ENCODE measurements at regions not wholly inside any gene's neighbourhood (a gene's known extent, or its start where the extent isn't known, plus 50 kb on each side); places are given as distances from the start of the nearest gene placed in this dataset.

DNA sequence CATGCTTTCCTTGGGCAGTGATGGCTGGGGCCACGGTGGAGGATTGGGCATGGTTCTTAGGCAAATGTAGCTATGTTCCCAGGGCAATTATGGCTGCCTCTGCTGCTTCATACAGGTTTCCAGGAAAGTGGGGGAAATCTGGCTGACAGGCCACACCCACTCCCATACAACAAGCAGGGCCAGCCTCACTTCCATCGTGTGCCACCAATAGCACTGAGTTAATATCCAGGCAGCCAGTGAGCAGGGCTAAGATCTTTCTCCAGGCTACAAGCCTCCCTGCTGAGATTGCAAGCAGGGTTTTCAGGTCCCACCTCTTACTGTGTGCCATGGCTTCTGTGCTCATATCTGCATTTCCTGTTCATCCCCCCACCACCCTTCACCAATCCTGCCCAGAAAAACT is 1291.9 kb downstream of the SI start:
- H3K9ac ChIP-seq (ENCODE audit: low read length in 2 of 2): no peak overlapping the region
- no peak overlapping the region for H3K27ac ChIP-seq (ENCODE audit: low read length)

DNA sequence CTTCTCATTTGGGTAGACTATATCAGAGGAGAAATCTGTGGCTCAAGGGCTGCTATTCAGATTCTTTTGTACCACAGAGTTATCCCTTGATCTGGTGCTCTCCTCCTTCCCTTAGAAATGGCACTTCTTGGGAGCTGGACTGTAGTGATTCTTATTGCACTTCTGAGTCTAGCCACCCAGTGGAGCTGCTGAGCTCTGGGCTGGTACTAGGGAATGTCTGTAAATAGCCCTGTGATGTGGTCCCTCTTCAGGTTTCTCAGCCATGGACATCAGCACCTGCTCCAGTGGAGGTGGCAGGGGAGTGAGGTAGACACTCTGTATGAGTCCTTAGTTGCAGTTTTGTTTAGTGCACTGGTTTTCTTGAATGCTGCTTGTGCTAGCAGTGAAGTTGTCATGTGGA is 1292.6 kb downstream of the SI start:
- Histone ChIP-seq H3K9me3 (ENCODE audit: control insufficient read depth in 2 of 2, low read length in 2 of 2) (no peaks in the 10 kb centered on the region), H3K27ac (ENCODE audit: low read length) (no peak overlapping the region), H3K4me3 (ENCODE audit: low read length in 2 of 2) (no peak overlapping the region), H3K36me3 (ENCODE audit: control insufficient read depth in 2 of 2, insufficient read depth in 2 of 2, low read length in 2 of 2) (no peaks in the 10 kb centered on the region), H3K27me3 (ENCODE audit: control insufficient read depth in 1 of 2, insufficient read depth in 2 of 2, low read length in 2 of 2) (no peaks in the 10 kb centered on the region), H3K4me1 (ENCODE audit: control insufficient read depth, insufficient read depth, low read length) (no peaks in the 10 kb centered on the region), H3K9ac (ENCODE audit: low read length in 2 of 2) (no peak overlapping the region)

More for the DNA sequence above, 1291.9 kb downstream of the SI start:
- no peaks in the 10 kb centered on the region for H3K4me1 ChIP-seq (ENCODE audit: control insufficient read depth, insufficient read depth, low read length)
- no peaks in the 10 kb centered on the region for H3K9me3 ChIP-seq (ENCODE audit: control insufficient read depth in 2 of 2, low read length in 2 of 2)
- no peak overlapping the region for H3K4me3 ChIP-seq (ENCODE audit: low read length in 2 of 2)
- H3K27me3 ChIP-seq (ENCODE audit: control insufficient read depth in 1 of 2, insufficient read depth in 2 of 2, low read length in 2 of 2): no peaks in the 10 kb centered on the region
- H3K36me3 ChIP-seq (ENCODE audit: control insufficient read depth in 2 of 2, insufficient read depth in 2 of 2, low read length in 2 of 2): no peaks in the 10 kb centered on the region

DNA sequence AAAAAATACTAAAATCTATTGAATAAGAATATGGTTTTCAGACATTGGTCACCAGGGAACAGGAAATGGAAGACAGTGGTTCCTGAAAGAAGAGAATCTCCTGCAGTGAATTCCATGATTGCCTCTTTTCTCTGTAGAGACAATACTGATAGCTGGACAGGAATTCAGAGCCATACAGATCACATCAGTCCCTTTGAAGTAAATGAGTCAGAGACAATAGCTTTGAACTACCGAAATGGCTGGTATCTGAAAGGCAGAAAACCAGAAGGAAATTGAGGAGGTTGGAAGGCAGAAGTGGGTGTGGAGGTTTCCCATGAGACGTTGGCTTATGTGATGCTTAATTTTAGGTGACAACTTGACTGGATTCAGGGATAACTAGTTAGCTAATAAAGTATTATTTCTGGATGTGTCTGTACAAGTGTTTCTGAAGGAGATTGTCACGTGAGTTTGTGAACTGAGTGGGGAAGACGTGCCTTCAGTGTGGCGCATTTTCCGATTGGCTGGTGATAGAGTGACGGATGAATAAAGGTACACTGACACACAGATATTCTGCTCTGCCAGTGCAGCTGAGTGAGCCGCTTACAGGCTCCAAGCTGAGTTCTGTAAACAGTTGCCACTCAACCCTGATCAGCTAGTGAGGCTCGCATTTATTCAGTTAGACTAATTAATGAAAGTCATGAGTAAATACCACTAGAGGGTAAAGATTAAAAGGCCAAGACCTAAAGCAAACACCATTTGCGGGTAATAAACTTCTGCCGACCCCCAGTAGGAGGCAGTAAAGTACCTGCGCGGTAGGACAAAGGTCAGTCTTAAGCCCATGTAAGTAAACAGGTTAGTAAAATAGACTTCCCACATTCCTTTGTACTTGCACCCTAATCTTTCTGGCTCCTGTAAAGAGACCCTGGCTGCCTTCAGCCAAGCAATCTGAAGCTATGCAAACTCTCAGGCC is 1298.6 kb downstream of the SI start:
- H3K9ac ChIP-seq (ENCODE audit: low read length in 2 of 2): no peak overlapping the region

DNA sequence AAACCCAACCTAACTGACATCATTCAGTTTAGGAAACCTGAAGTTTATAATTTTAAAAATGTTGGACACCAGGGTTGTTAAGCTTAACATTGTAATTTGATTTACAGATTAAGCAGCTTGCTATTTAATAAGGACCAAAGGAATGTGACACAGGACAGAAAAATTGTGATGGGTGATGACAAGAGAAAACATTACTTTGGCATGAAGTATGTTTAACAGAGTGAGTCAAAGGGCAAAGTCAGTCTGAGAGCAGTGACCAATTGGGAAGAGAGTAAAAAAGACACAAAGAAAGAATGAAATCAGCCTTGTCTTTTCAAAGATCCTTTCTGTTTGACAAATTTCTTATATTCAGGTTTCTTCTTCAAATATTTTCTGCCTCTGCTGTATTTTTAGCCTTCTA is 1301.6 kb downstream of the SI start:
- Histone ChIP-seq H3K9me3 (ENCODE audit: control insufficient read depth in 2 of 2, low read length in 2 of 2) (no peaks in the 10 kb centered on the region), H3K9ac (ENCODE audit: low read length in 2 of 2) (no peak overlapping the region), H3K4me3 (ENCODE audit: low read length in 2 of 2) (no peak overlapping the region), H3K4me1 (ENCODE audit: control insufficient read depth, insufficient read depth, low read length) (no peaks in the 10 kb centered on the region), H3K27ac (ENCODE audit: low read length) (no peak overlapping the region), H3K27me3 (ENCODE audit: control insufficient read depth in 1 of 2, insufficient read depth in 2 of 2, low read length in 2 of 2) (no peaks in the 10 kb centered on the region), H3K36me3 (ENCODE audit: control insufficient read depth in 2 of 2, insufficient read depth in 2 of 2, low read length in 2 of 2) (no peaks in the 10 kb centered on the region)

More for the DNA sequence above, 1298.6 kb downstream of the SI start:
- no peak overlapping the region for H3K27ac ChIP-seq (ENCODE audit: low read length)
- H3K4me1 ChIP-seq (ENCODE audit: control insufficient read depth, insufficient read depth, low read length): no peaks in the 10 kb centered on the region
- no peaks in the 10 kb centered on the region for H3K36me3 ChIP-seq (ENCODE audit: control insufficient read depth in 2 of 2, insufficient read depth in 2 of 2, low read length in 2 of 2)
- H3K27me3 ChIP-seq (ENCODE audit: control insufficient read depth in 1 of 2, insufficient read depth in 2 of 2, low read length in 2 of 2): no peaks in the 10 kb centered on the region
- H3K9me3 ChIP-seq (ENCODE audit: control insufficient read depth in 2 of 2, low read length in 2 of 2): no peaks in the 10 kb centered on the region
- no peak overlapping the region for H3K4me3 ChIP-seq (ENCODE audit: low read length in 2 of 2)

DNA sequence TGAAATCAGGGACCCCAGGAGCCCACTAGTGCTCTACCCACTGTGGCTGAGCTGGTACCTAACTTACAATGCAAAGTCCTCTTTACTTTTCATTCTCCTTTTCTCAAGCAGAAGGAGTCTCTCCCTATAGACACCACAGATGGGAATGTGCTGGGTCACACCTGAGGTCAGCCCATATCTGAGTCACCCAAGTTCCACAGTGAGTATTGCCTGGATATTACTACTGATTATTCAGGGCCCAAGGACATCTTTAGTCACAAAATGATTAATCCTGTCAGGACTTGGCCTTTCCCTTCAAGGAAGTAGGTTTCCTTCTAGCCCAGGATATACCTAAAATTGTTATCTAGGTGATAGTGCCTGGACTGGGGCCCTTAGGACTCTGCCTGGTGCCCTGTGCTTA is 1305.2 kb downstream of the SI start:
- H3K9me3 ChIP-seq (ENCODE audit: control insufficient read depth in 2 of 2, low read length in 2 of 2): no peaks in the 10 kb centered on the region
- no peaks in the 10 kb centered on the region for H3K4me1 ChIP-seq (ENCODE audit: control insufficient read depth, insufficient read depth, low read length)
- no peaks in the 10 kb centered on the region for H3K36me3 ChIP-seq (ENCODE audit: control insufficient read depth in 2 of 2, insufficient read depth in 2 of 2, low read length in 2 of 2)
- no peaks in the 10 kb centered on the region for H3K27me3 ChIP-seq (ENCODE audit: control insufficient read depth in 1 of 2, insufficient read depth in 2 of 2, low read length in 2 of 2)
- no peak overlapping the region for H3K9ac ChIP-seq (ENCODE audit: low read length in 2 of 2)
- no peak overlapping the region for H3K4me3 ChIP-seq (ENCODE audit: low read length in 2 of 2)
- H3K27ac ChIP-seq (ENCODE audit: low read length): no peak overlapping the region

DNA sequence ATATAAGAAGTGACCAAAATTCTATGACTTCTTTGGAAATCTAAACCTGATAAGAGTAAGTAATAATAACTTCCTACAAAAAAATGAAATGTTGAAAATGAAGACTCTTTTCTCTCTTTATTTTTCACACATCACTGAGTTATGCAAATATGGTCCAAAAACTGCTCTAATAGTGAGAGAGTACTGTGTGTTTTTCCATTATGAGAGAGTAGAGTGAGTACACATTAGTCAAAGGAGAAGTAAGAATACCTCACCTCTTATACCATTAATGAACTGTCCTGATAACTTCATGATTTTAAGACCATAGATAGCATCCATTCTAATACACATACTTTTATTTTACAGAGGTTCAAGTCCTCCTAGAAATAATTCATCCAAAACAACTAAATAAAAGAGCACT is 1310.2 kb downstream of the SI start:
- Histone ChIP-seq H3K36me3 (ENCODE audit: control insufficient read depth in 2 of 2, insufficient read depth in 2 of 2, low read length in 2 of 2) (no peaks in the 10 kb centered on the region), H3K9me3 (ENCODE audit: control insufficient read depth in 2 of 2, low read length in 2 of 2) (no peaks in the 10 kb centered on the region), H3K27ac (ENCODE audit: low read length) (no peak overlapping the region), H3K4me1 (ENCODE audit: control insufficient read depth, insufficient read depth, low read length) (no peaks in the 10 kb centered on the region), H3K4me3 (ENCODE audit: low read length in 2 of 2) (no peak overlapping the region), H3K9ac (ENCODE audit: low read length in 2 of 2) (no peak overlapping the region), H3K27me3 (ENCODE audit: control insufficient read depth in 1 of 2, insufficient read depth in 2 of 2, low read length in 2 of 2) (no peaks in the 10 kb centered on the region)

DNA sequence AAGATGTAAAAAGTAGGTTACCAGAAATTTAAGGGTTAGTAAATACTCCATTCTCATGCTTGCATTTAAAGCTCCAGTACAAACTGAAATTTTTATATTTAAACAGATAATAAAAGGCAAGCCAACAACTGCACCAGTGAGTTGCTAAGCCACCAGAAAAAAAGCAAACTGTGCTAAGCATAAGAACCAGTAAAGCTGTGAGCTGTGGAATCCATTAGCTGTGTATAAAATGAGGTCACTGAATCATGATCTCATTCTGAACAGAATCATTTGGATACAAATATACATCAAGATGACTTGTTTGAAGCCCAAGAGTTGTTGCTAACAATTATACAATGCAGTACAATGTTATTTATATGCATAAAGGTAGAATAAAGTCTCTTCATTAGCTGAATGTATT is 1312.2 kb downstream of the SI start:
- Histone ChIP-seq H3K9ac (ENCODE audit: low read length in 2 of 2) (no peak overlapping the region), H3K4me1 (ENCODE audit: control insufficient read depth, insufficient read depth, low read length) (no peaks in the 10 kb centered on the region), H3K27ac (ENCODE audit: low read length) (no peak overlapping the region), H3K27me3 (ENCODE audit: control insufficient read depth in 1 of 2, insufficient read depth in 2 of 2, low read length in 2 of 2) (no peaks in the 10 kb centered on the region), H3K9me3 (ENCODE audit: control insufficient read depth in 2 of 2, low read length in 2 of 2) (no peaks in the 10 kb centered on the region), H3K36me3 (ENCODE audit: control insufficient read depth in 2 of 2, insufficient read depth in 2 of 2, low read length in 2 of 2) (no peaks in the 10 kb centered on the region), H3K4me3 (ENCODE audit: low read length in 2 of 2) (no peak overlapping the region)

DNA sequence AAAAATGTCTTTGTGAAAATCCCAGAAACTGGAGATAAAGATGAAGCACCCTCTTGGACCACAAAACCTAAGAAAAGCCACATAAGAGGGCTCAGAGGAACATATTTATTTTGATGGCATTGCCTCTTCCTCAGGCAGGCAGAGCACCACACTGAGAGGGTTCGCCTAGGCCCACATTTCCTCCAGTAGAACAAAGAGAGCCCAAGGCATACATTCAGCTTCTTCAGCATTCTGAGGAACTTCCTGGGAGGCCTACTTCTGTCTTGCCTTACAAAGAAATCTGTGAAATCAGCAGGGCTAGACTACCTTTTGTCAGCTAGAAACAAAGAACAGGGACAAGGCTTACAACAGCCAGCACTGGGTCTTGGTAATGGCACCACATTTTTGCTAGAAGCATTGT is 1325.3 kb downstream of the SI start:
- no peaks in the 10 kb centered on the region for H3K27me3 ChIP-seq (ENCODE audit: control insufficient read depth in 1 of 2, insufficient read depth in 2 of 2, low read length in 2 of 2)
- no peak overlapping the region for H3K9ac ChIP-seq (ENCODE audit: low read length in 2 of 2)

DNA sequence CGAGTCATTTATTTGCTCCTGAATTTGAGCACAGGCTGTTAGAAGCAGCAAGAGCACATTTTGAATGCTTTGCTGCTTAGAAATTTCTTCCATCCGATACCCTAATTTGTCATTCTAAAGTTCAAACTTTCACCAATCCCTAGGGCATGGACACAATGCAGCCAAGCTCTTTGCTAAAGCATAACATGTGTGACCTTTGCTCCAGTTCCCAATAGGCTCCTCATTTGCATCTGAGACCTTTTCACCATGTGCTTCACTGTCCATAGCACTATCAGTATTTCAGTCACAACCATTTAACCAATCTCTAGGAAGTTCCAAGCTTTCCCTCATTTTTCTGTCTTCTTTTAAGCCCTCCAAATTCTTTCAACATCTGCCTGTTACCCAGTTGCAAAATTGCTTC is 1333.1 kb downstream of the SI start:
- no peaks in the 10 kb centered on the region for H3K36me3 ChIP-seq (ENCODE audit: control insufficient read depth in 2 of 2, insufficient read depth in 2 of 2, low read length in 2 of 2)
- no peaks in the 10 kb centered on the region for H3K27me3 ChIP-seq (ENCODE audit: control insufficient read depth in 1 of 2, insufficient read depth in 2 of 2, low read length in 2 of 2)
- no peak overlapping the region for H3K27ac ChIP-seq (ENCODE audit: low read length)
- no peaks in the 10 kb centered on the region for H3K9me3 ChIP-seq (ENCODE audit: control insufficient read depth in 2 of 2, low read length in 2 of 2)
- H3K9ac ChIP-seq (ENCODE audit: low read length in 2 of 2): no peak overlapping the region
- no peaks in the 10 kb centered on the region for H3K4me1 ChIP-seq (ENCODE audit: control insufficient read depth, insufficient read depth, low read length)
- H3K4me3 ChIP-seq (ENCODE audit: low read length in 2 of 2): no peak overlapping the region

More for the DNA sequence above, 1325.3 kb downstream of the SI start:
- Histone ChIP-seq H3K36me3 (ENCODE audit: control insufficient read depth in 2 of 2, insufficient read depth in 2 of 2, low read length in 2 of 2) (no peaks in the 10 kb centered on the region), H3K4me3 (ENCODE audit: low read length in 2 of 2) (no peak overlapping the region), H3K9me3 (ENCODE audit: control insufficient read depth in 2 of 2, low read length in 2 of 2) (peaks cover 0 to 4% of the 10 kb centered on the region in 2 donors), H3K4me1 (ENCODE audit: control insufficient read depth, insufficient read depth, low read length) (no peaks in the 10 kb centered on the region), H3K27ac (ENCODE audit: low read length) (no peak overlapping the region)

DNA sequence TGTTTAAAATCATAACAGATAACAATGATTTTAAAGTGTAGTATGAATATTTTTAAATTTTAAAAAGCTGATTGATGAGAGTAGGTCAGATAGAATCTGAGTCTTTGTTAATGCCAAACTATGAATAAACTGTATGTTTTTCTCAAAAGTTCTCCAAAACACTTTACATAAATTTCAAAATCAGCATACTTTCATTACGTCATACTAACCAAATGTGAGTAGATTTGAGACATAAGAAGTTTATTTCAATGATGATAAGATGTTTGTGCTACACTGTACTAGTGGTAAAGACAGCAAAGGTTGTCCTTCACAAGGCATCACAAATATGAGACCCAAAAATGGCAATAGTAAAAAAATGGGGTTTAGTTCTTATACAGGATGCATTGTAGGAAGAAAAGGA is 1342.9 kb downstream of the SI start:
- no peaks in the 10 kb centered on the region for H3K36me3 ChIP-seq (ENCODE audit: control insufficient read depth in 2 of 2, insufficient read depth in 2 of 2, low read length in 2 of 2)
- H3K9me3 ChIP-seq (ENCODE audit: control insufficient read depth in 2 of 2, low read length in 2 of 2): peaks cover 0 to 4% of the 10 kb centered on the region in 2 donors
- H3K9ac ChIP-seq (ENCODE audit: low read length in 2 of 2): no peak overlapping the region

DNA sequence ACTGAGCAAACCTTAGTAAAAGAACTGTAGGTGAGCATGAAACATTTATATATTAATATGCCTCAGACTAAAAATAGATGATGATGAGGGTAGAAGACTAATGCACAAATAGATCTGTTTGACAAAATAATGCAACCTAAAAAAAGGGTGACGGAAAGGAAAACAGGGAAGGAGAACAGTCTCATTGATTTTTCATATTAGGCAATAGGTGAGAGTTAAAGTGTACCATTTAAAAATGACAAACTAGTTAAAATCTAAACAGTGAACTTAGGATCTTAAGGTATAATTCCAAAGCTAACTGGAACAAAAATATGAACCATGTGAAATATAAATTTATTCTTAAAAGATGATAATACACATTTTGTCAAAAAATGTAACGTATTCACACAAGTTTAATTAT is 1347.6 kb downstream of the SI start:
- Histone ChIP-seq H3K9me3 (ENCODE audit: control insufficient read depth in 2 of 2, low read length in 2 of 2) (no peaks in the 10 kb centered on the region), H3K4me3 (ENCODE audit: low read length in 2 of 2) (no peak overlapping the region), H3K27me3 (ENCODE audit: control insufficient read depth in 1 of 2, insufficient read depth in 2 of 2, low read length in 2 of 2) (no peaks in the 10 kb centered on the region), H3K27ac (ENCODE audit: low read length) (no peak overlapping the region), H3K36me3 (ENCODE audit: control insufficient read depth in 2 of 2, insufficient read depth in 2 of 2, low read length in 2 of 2) (no peaks in the 10 kb centered on the region), H3K4me1 (ENCODE audit: control insufficient read depth, insufficient read depth, low read length) (no peaks in the 10 kb centered on the region), H3K9ac (ENCODE audit: low read length in 2 of 2) (no peak overlapping the region)

More for the DNA sequence above, 1342.9 kb downstream of the SI start:
- Histone ChIP-seq H3K4me3 (ENCODE audit: low read length in 2 of 2) (no peak overlapping the region), H3K27me3 (ENCODE audit: control insufficient read depth in 1 of 2, insufficient read depth in 2 of 2, low read length in 2 of 2) (no peaks in the 10 kb centered on the region), H3K27ac (ENCODE audit: low read length) (no peak overlapping the region), H3K4me1 (ENCODE audit: control insufficient read depth, insufficient read depth, low read length) (no peaks in the 10 kb centered on the region)
